H1 (cell line): ENCODE measurements at regions not wholly inside any gene's neighbourhood (a gene's known extent, or its start where the extent isn't known, plus 50 kb on each side); places are given as distances from the start of the nearest gene placed in this dataset.

Source experiments
- CTCF ChIA-PET: fragments of 300-600 bp; sonication (Branson Sonifier 250); formaldehyde crosslinking; loops from one replicate; lab custom pipeline; 2021; ENCODE audit not compliant: partially characterized antibody; lab: Charles Lee
- POLR2A ChIA-PET: fragments of 300-600 bp; sonication (Branson Sonifier 250); formaldehyde crosslinking; loops from one replicate; lab custom pipeline; 2021; ENCODE audit warnings: inconsistent platforms; ENCODE audit not compliant: partially characterized antibody; lab: Charles Lee
- DNase-seq, 2 experiments: peaks; one replicate each; pipeline versions ENCODE4 v3.0.0 to v3.0.0-alpha.2; 2010 to 2022; ENCODE audit warnings: low spot score in 2 of 2, low read depth in 1 of 2, mixed read lengths in 1 of 2
- FAIRE-seq: peaks from 2 replicates; lab custom pipeline; 2011; peaks lifted over from hg19 to GRCh38; lab: Jason Lieb, UNC
- H2AFZ ChIP-seq: 2 replicates; pipeline ENCODE4 v1.8.1; 2012; ENCODE audit warnings: low read length, inconsistent platforms
- H2AK5ac ChIP-seq: 2 replicates; pipeline ENCODE4 v1.6.1; 2013; ENCODE audit warnings: low read depth, low read length
- H2BK120ac ChIP-seq: replicated peaks from 2 replicates; pipeline ENCODE3; 2013; ENCODE audit warnings: low read depth, low read length, inconsistent platforms
- H2BK12ac ChIP-seq: 2 replicates; pipeline ENCODE4 v1.6.1; 2013; ENCODE audit warnings: low read depth, low read length
- H2BK15ac ChIP-seq: 2 replicates; pipeline ENCODE4 v1.6.1; 2013; ENCODE audit warnings: low read length
- H2BK20ac ChIP-seq: 2 replicates; pipeline ENCODE4 v1.6.1; 2013; ENCODE audit warnings: low read length
- H2BK5ac ChIP-seq: 2 replicates; pipeline ENCODE4 v1.6.1; 2013; ENCODE audit warnings: low read depth, low read length
- H3K14ac ChIP-seq: 2 replicates; pipeline ENCODE4 v1.6.1; 2013; ENCODE audit warnings: inconsistent platforms; ENCODE audit not compliant: insufficient read length
- H3K18ac ChIP-seq: 2 replicates; pipeline ENCODE4 v1.6.1; 2013; ENCODE audit warnings: low read length; ENCODE audit errors: extremely low read depth
- H3K23ac ChIP-seq: 2 replicates; pipeline ENCODE4 v1.6.1; 2013; ENCODE audit warnings: inconsistent platforms; ENCODE audit not compliant: insufficient read length
- H3K23me2 ChIP-seq: 2 replicates; pipeline ENCODE4 v1.6.1; 2013; ENCODE audit warnings: low read depth, low read length
- H3K27ac ChIP-seq: 2 replicates; pipeline ENCODE4 v1.6.1; 2011; ENCODE audit warnings: low read depth, low read length, inconsistent platforms
- H3K27me3 ChIP-seq, 4 experiments: replicated peaks in 1 of 4; 1 replicate in 1 of 4; 2 replicates in 3 of 4; pipeline versions ENCODE4 v1.6.1 to v1.8.1; 2011 to 2013; ENCODE audit warnings: low read length in 3 of 4, mild to moderate bottlenecking in 3 of 4, inconsistent platforms in 2 of 4, mixed read lengths in 2 of 4, moderate library complexity in 1 of 4; ENCODE audit not compliant: control insufficient read depth in 3 of 4, insufficient read depth in 3 of 4; ENCODE audit errors: extremely low read depth in 1 of 4
- H3K36me3 ChIP-seq, 4 experiments: 2 replicates each; pipeline versions ENCODE4 v1.6.1 to v1.8.1; 2011 to 2013; ENCODE audit warnings: mild to moderate bottlenecking in 4 of 4, low read length in 3 of 4, moderate library complexity in 2 of 4, control low read depth in 1 of 4, inconsistent platforms in 1 of 4; ENCODE audit not compliant: insufficient read depth in 4 of 4, control insufficient read depth in 2 of 4
- H3K4ac ChIP-seq: replicated peaks from 2 replicates; pipeline ENCODE3; 2013; ENCODE audit warnings: low read length, low read depth, mixed read lengths, inconsistent platforms; ENCODE audit not compliant: insufficient read length
- H3K4me1 ChIP-seq, 4 experiments: replicated peaks in 1 of 4; 1 replicate in 1 of 4; 2 replicates in 3 of 4; pipeline versions ENCODE4 v1.6.1 to v1.8.1; 2011 to 2013; ENCODE audit warnings: low read length in 3 of 4, inconsistent platforms in 2 of 4, mixed read lengths in 1 of 4; ENCODE audit not compliant: insufficient read depth in 4 of 4, control insufficient read depth in 3 of 4
- H3K4me2 ChIP-seq, 2 experiments: 2 replicates each; pipeline versions ENCODE4 v1.6.1 to v1.8.1; 2011 to 2013; ENCODE audit warnings: low read depth in 2 of 2, low read length in 2 of 2, control low read depth in 1 of 2, inconsistent platforms in 1 of 2, mild to moderate bottlenecking in 1 of 2; ENCODE audit not compliant: insufficient read depth in 1 of 2
- H3K4me3 ChIP-seq, 4 experiments: fragments of 200-600, 300-600 bp in 1 of 4; sonication (generic), shearing (Covaris generic), sonication (Bioruptor Twin) in 1 of 4; 2 replicates each; pipeline versions ENCODE4 v1.5.1 to v1.8.1; 2011 to 2016; ENCODE audit warnings: low read length in 4 of 4, low read depth in 3 of 4, control low read depth in 2 of 4, inconsistent platforms in 2 of 4, mild to moderate bottlenecking in 2 of 4, mixed read lengths in 1 of 4, moderate library complexity in 1 of 4; ENCODE audit not compliant: insufficient read depth in 2 of 4; ENCODE audit errors: extremely low read depth in 1 of 4
- H3K56ac ChIP-seq: replicated peaks from 2 replicates; pipeline ENCODE3; 2013; ENCODE audit warnings: low read depth, mild to moderate bottlenecking, mixed read lengths, low read length, inconsistent platforms; ENCODE audit not compliant: insufficient read length
- H3K79me1 ChIP-seq: 2 replicates; pipeline ENCODE4 v1.6.1; 2013; ENCODE audit warnings: low read depth, low read length, control low read depth
- H3K79me2 ChIP-seq, 2 experiments: 2 replicates each; pipeline versions ENCODE4 v1.6.1 to v1.8.1; 2012 to 2013; ENCODE audit warnings: low read length in 2 of 2, mild to moderate bottlenecking in 2 of 2, inconsistent platforms in 1 of 2; ENCODE audit not compliant: insufficient read depth in 2 of 2, control insufficient read depth in 1 of 2
- H3K9ac ChIP-seq, 4 experiments: replicated peaks in 1 of 4; 1 replicate in 1 of 4; 2 replicates in 3 of 4; pipeline versions ENCODE4 v1.6.1 to v1.8.1; 2011 to 2013; ENCODE audit warnings: low read depth in 3 of 4, low read length in 3 of 4, control low read depth in 2 of 4, mild to moderate bottlenecking in 2 of 4, moderate library complexity in 2 of 4, inconsistent platforms in 1 of 4; ENCODE audit errors: extremely low read depth in 1 of 4
- H3K9me3 ChIP-seq, 2 experiments: 2 replicates each; pipeline versions ENCODE4 v1.6.1 to v1.8.1; 2012 to 2013; ENCODE audit warnings: mild to moderate bottlenecking in 2 of 2, moderate library complexity in 2 of 2, control low read depth in 1 of 2, inconsistent platforms in 1 of 2, low read depth in 1 of 2, low read length in 1 of 2, mixed read lengths in 1 of 2; ENCODE audit not compliant: insufficient read depth in 2 of 2
- H4K20me1 ChIP-seq, 2 experiments: replicated peaks in 1 of 2; 2 replicates each; pipeline versions ENCODE3 to v1.8.1; 2011 to 2013; ENCODE audit warnings: inconsistent platforms in 2 of 2, low read length in 2 of 2, mild to moderate bottlenecking in 1 of 2; ENCODE audit not compliant: insufficient read depth in 2 of 2, control insufficient read depth in 1 of 2
- H4K5ac ChIP-seq: 2 replicates; pipeline ENCODE4 v1.6.1; 2013; ENCODE audit warnings: low read length, low read depth, mixed read lengths, inconsistent platforms; ENCODE audit not compliant: insufficient read length
- H4K8ac ChIP-seq: 2 replicates; pipeline ENCODE4 v1.8.0; 2013; ENCODE audit warnings: mild to moderate bottlenecking, moderate library complexity, low read length, inconsistent platforms; ENCODE audit not compliant: insufficient read depth; ENCODE audit errors: extremely low read depth
- H4K91ac ChIP-seq: replicated peaks from 2 replicates; pipeline ENCODE3; 2013; ENCODE audit warnings: low read length, mixed read lengths, inconsistent platforms; ENCODE audit not compliant: insufficient read length
- BRCA1 ChIP-seq: IDR thresholded peaks from 2 replicates; pipeline ENCODE4 v1.6.1; 2012; ENCODE audit warnings: low read depth, low read length, improper control_type of control experiment
- CEBPB ChIP-seq: IDR thresholded peaks from 2 replicates; pipeline ENCODE4 v1.6.1; 2012; ENCODE audit warnings: low read depth, low read length
- EGR1 ChIP-seq: IDR thresholded peaks from 2 replicates; pipeline ENCODE4 v1.6.1; 2011; ENCODE audit warnings: low read depth, low read length, borderline replicate concordance
- FOSL1 ChIP-seq: IDR thresholded peaks from 2 replicates; pipeline ENCODE4 v1.6.1; 2011; ENCODE audit warnings: mild to moderate bottlenecking, low read depth, low read length, moderate library complexity; ENCODE audit not compliant: insufficient read depth
- HDAC6 ChIP-seq: IDR thresholded peaks from one replicate; pipeline ENCODE4 v1.7.1; 2012; ENCODE audit warnings: low read depth, mild to moderate bottlenecking, inconsistent platforms, low read length, moderate library complexity
- KDM5A ChIP-seq: fragments of 200-600 bp; IDR thresholded peaks from 2 replicates; pipeline ENCODE4 v1.7.1; 2012; ENCODE audit warnings: mild to moderate bottlenecking, low read length, inconsistent platforms, mixed read lengths
- POU5F1 ChIP-seq: IDR thresholded peaks from 2 replicates; pipeline ENCODE4 v1.6.1; 2011; ENCODE audit warnings: low read depth, mild to moderate bottlenecking, low read length, moderate library complexity
- RAD21 ChIP-seq, 2 experiments: IDR thresholded peaks in 1 of 2; conservative IDR thresholded peaks in 1 of 2; 2 replicates each; pipeline ENCODE4 v1.6.1; 2011; ENCODE audit warnings: low read depth in 2 of 2, low read length in 2 of 2, improper control_type of control experiment in 1 of 2, inconsistent platforms in 1 of 2, mild to moderate bottlenecking in 1 of 2, moderate library complexity in 1 of 2
- SP1 ChIP-seq: IDR thresholded peaks from 2 replicates; pipeline ENCODE4 v1.6.1; 2011; ENCODE audit warnings: low read depth, low read length
- SP4 ChIP-seq: IDR thresholded peaks from 2 replicates; pipeline ENCODE4 v1.6.1; 2012; ENCODE audit warnings: low read length, inconsistent platforms
- TBP ChIP-seq: IDR thresholded peaks from 2 replicates; pipeline ENCODE4 v1.6.1; 2011; ENCODE audit warnings: low read depth, low read length, improper control_type of control experiment
- USF2 ChIP-seq: IDR thresholded peaks from 2 replicates; pipeline ENCODE4 v1.6.1; 2011; ENCODE audit warnings: low read length, improper control_type of control experiment
- WGBS, 2 experiments: shearing (Covaris generic) in 1 of 2; methylation state at CpG; one replicate each; pipeline versions ENCODE4 v1.1.6 to v1.1.7; 2013 to 2015; ENCODE audit warnings: low lambda C conversion rate in 2 of 2, mixed read lengths in 2 of 2, inconsistent platforms in 1 of 2, low coverage in 1 of 2, missing lambda C conversion rate in 1 of 2; ENCODE audit not compliant: insufficient replicate concordance in 2 of 2, insufficient coverage in 1 of 2, insufficient read length in 1 of 2; ENCODE audit errors: extremely low coverage in 1 of 2, missing lambda C conversion rate in 1 of 2; 5-methylcytosine and 5-hydroxymethylcytosine counted together

GRCh38 chr7:84524714-84525694, 330.4 kb upstream of the SEMA3A start:
- Histone ChIP-seq H4K20me1 (no peaks in the 10 kb centered on the region), H2AFZ (no peak overlapping the region), H3K4me3 (no peak overlapping the region), H3K27ac (no peak overlapping the region), H4K5ac (no peak overlapping the region), H2BK12ac (no peak overlapping the region), H4K8ac (no peak overlapping the region), H3K56ac (no peak overlapping the region), H3K18ac (no peak overlapping the region), H3K23ac (no peak overlapping the region), H3K27me3 (no peaks in the 10 kb centered on the region), H2BK120ac (no peak overlapping the region), H3K79me2 (no peaks in the 10 kb centered on the region), H2BK5ac (no peak overlapping the region), H2BK20ac (no peak overlapping the region), H3K4ac (no peak overlapping the region), H4K91ac (no peak overlapping the region), H3K23me2 (no peaks in the 10 kb centered on the region), H3K9ac (no peak overlapping the region), H2AK5ac (no peak overlapping the region), H3K79me1 (no peaks in the 10 kb centered on the region), H3K4me2 (no peak overlapping the region), H2BK15ac (no peak overlapping the region), H3K36me3 (no peaks in the 10 kb centered on the region), H3K4me1 (no peaks in the 10 kb centered on the region), H3K14ac (no peak overlapping the region), H3K9me3 (no peaks in the 10 kb centered on the region)
- DNase-seq (no peak), FAIRE-seq (no peak)
- ChIA-PET POLR2A (no interaction called here), CTCF (interaction anchor here (0.6 kb wide), 1 partner anchor 14 kb away, joined by 3 read pairs; no protein-coding TSS in a partner anchor)
- WGBS, 2 experiments: 88% methylated on average over 10 of the region's 10 CpGs; no CpG with 5 or more reads in 1 of the 2 experiments
- TF ChIP-seq SP1 (no peak), RAD21 (IDR thresholded peaks at IDR 0.05 in 1 of 2, conservative IDR thresholded peaks at IDR 0.05 in 1 of 2; ENCODE audit: low read depth in 2 of 2, low read length in 2 of 2) (no peak), BRCA1 (no peak), CEBPB (no peak), TBP (no peak), USF2 (no peak), POU5F1 (no peak), HDAC6 (no peak), FOSL1 (no peak), EGR1 (no peak), KDM5A (no peak), SP4 (no peak)
